ENCODE measurements at regions not wholly inside any gene's neighbourhood (a gene's known extent, or its start where the extent isn't known, plus 50 kb on each side); places are given as distances from the start of the nearest gene placed in this dataset.

- Histone ChIP-seq H3K4me2 (ENCODE audit: low read depth, low read length) (no peak overlapping the region), H3K27ac (ENCODE audit: low read length) (no peak overlapping the region), H3K4me1 (ENCODE audit: low read length) (peaks cover 36% of the 10 kb centered on the region), H3F3A (ENCODE audit: insufficient read depth, low read length) (peaks cover 26% of the 10 kb centered on the region), H3K9me2 (replicated peaks; ENCODE audit: insufficient read depth, low read length) (no peaks in the 10 kb centered on the region), H3K4me3 (ENCODE audit: low read length) (no peak overlapping the region), H3K9me3 (replicated peaks; ENCODE audit: insufficient read depth, low read length) (no peaks in the 10 kb centered on the region), H2AFZ (ENCODE audit: low read length) (no peak overlapping the region), H3K36me3 (replicated peaks; ENCODE audit: insufficient read depth, low read length) (no peaks in the 10 kb centered on the region), H3K27me3 (replicated peaks; ENCODE audit: insufficient read depth, low read length) (no peaks in the 10 kb centered on the region), H3K79me2 (ENCODE audit: low read length) (peaks cover 33% of the 10 kb centered on the region), H3K9ac (ENCODE audit: low read length) (no peak overlapping the region), H4K20me1 (ENCODE audit: insufficient read depth, low read length) (no peaks in the 10 kb centered on the region)
- DNase-seq: no peak
- TF ChIP-seq EZH2 (optimal IDR thresholded peaks at IDR 0.05; ENCODE audit: low read depth, low read length) (no peak), CTCF (IDR thresholded peaks at IDR 0.05; ENCODE audit: low read length) (no peak), EZH2phosphoT487 (IDR thresholded peaks at IDR 0.05; ENCODE audit: low read length) (no peak)
These were observed 72.6 kb downstream of the TENT5C start for GRCh38 chr1:117678246-117678977.

GRCh38 chr1:117679299-117679698 is 73.5 kb downstream of the TENT5C start:
- no peaks in the 10 kb centered on the region for H3K36me3 ChIP-seq (replicated peaks; ENCODE audit: insufficient read depth, low read length)
- H2AFZ ChIP-seq (ENCODE audit: low read length): no peak overlapping the region
- no peaks in the 10 kb centered on the region for H4K20me1 ChIP-seq (ENCODE audit: insufficient read depth, low read length)
- H3K27me3 ChIP-seq (replicated peaks; ENCODE audit: insufficient read depth, low read length): no peaks in the 10 kb centered on the region
- no peak overlapping the region for H3K4me3 ChIP-seq (ENCODE audit: low read length)
- H3K9me2 ChIP-seq (replicated peaks; ENCODE audit: insufficient read depth, low read length): no peaks in the 10 kb centered on the region
- H3K27ac ChIP-seq (ENCODE audit: low read length): no peak overlapping the region
- no peak for DNase-seq
- no peak for TF ChIP-seq EZH2 (optimal IDR thresholded peaks at IDR 0.05; ENCODE audit: low read depth, low read length)
- TF ChIP-seq EZH2phosphoT487 (IDR thresholded peaks at IDR 0.05; ENCODE audit: low read length): no peak
- TF ChIP-seq CTCF (IDR thresholded peaks at IDR 0.05; ENCODE audit: low read length): no peak
- no peaks in the 10 kb centered on the region for H3K9me3 ChIP-seq (replicated peaks; ENCODE audit: insufficient read depth, low read length)
- H3K9ac ChIP-seq (ENCODE audit: low read length): no peak overlapping the region
- H3K4me1 ChIP-seq (ENCODE audit: low read length): peaks cover 36% of the 10 kb centered on the region
- H3K79me2 ChIP-seq (ENCODE audit: low read length): peaks cover 24% of the 10 kb centered on the region
- peaks cover 17% of the 10 kb centered on the region for H3F3A ChIP-seq (ENCODE audit: insufficient read depth, low read length)
- no peak overlapping the region for H3K4me2 ChIP-seq (ENCODE audit: low read depth, low read length)

GRCh38 chr1:117679868-117680267 is 74.0 kb downstream of the TENT5C start:
- Histone ChIP-seq H3K27ac (ENCODE audit: low read length) (no peak overlapping the region), H3K9me3 (replicated peaks; ENCODE audit: insufficient read depth, low read length) (no peaks in the 10 kb centered on the region), H3K9ac (ENCODE audit: low read length) (no peak overlapping the region), H3K4me2 (ENCODE audit: low read depth, low read length) (no peak overlapping the region), H3K9me2 (replicated peaks; ENCODE audit: insufficient read depth, low read length) (no peaks in the 10 kb centered on the region), H3K79me2 (ENCODE audit: low read length) (peaks cover 20% of the 10 kb centered on the region), H2AFZ (ENCODE audit: low read length) (no peak overlapping the region), H3F3A (ENCODE audit: insufficient read depth, low read length) (peaks cover 13% of the 10 kb centered on the region), H3K36me3 (replicated peaks; ENCODE audit: insufficient read depth, low read length) (no peaks in the 10 kb centered on the region), H4K20me1 (ENCODE audit: insufficient read depth, low read length) (no peaks in the 10 kb centered on the region), H3K4me3 (ENCODE audit: low read length) (no peak overlapping the region), H3K4me1 (ENCODE audit: low read length) (peaks cover 33% of the 10 kb centered on the region), H3K27me3 (replicated peaks; ENCODE audit: insufficient read depth, low read length) (no peaks in the 10 kb centered on the region)
- no peak for DNase-seq
- TF ChIP-seq CTCF (IDR thresholded peaks at IDR 0.05; ENCODE audit: low read length): no peak
- TF ChIP-seq EZH2phosphoT487 (IDR thresholded peaks at IDR 0.05; ENCODE audit: low read length): no peak
- no peak for TF ChIP-seq EZH2 (optimal IDR thresholded peaks at IDR 0.05; ENCODE audit: low read depth, low read length)

Data from MM.1S (cell line).